GM13977 (cell line): ENCODE measurements at regions not wholly inside any gene's neighbourhood (a gene's known extent, or its start where the extent isn't known, plus 50 kb on each side); places are given as distances from the start of the nearest gene placed in this dataset.

Source experiments
- DNase-seq: peaks from one replicate; pipeline ENCODE4 v3.0.0; 2012; ENCODE audit warnings: low spot score
- in situ Hi-C: fragments of 300-500 bp; cut with MboI; formaldehyde crosslinking; loops from one replicate; pipeline ENCODE4 v1.12.0; 2022; ENCODE audit warnings: low sequenced_read_pairs, low pct_unique_long_range_greater_than_20kb, mixed read lengths, inconsistent platforms; ENCODE audit not compliant: unreplicated experiment
- TF ChIP-seq, protein P1 (sequence below): IDR thresholded peaks from 2 replicates; pipeline ENCODE4 v1.5.1; 2012; ENCODE audit warnings: mild to moderate bottlenecking, control low read depth; ENCODE audit not compliant: insufficient read depth; ENCODE audit errors: extremely low read depth, missing control alignments

DNA sequence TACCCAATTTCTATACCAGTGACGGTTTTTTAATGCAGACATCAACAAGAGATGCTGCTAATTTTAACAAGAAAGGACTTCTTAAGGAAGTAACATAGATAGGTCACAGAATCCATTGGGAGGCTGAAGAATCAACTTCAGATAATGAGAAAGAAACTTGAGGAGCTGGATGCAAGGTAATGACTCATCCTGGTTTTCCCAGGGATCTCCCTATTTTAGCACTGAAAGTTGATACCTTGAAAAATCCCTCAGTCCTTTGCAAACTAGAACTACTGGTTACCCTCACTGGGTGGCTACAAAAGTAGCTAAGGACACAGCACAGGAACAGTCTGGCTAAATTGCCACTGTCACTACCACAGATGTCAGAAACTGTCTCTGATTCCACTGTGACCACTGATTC is 561.9 kb downstream of the FLRT2 start:
- in situ Hi-C loops = no loop called here

GRCh38 chr14:86088156-86088555 is 558.2 kb downstream of the FLRT2 start:
- in situ Hi-C loops = no loop called here
- no peak for DNase-seq
- TF ChIP-seq, protein P1, sequence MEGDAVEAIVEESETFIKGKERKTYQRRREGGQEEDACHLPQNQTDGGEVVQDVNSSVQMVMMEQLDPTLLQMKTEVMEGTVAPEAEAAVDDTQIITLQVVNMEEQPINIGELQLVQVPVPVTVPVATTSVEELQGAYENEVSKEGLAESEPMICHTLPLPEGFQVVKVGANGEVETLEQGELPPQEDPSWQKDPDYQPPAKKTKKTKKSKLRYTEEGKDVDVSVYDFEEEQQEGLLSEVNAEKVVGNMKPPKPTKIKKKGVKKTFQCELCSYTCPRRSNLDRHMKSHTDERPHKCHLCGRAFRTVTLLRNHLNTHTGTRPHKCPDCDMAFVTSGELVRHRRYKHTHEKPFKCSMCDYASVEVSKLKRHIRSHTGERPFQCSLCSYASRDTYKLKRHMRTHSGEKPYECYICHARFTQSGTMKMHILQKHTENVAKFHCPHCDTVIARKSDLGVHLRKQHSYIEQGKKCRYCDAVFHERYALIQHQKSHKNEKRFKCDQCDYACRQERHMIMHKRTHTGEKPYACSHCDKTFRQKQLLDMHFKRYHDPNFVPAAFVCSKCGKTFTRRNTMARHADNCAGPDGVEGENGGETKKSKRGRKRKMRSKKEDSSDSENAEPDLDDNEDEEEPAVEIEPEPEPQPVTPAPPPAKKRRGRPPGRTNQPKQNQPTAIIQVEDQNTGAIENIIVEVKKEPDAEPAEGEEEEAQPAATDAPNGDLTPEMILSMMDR = no peak

More for the DNA sequence above, 561.9 kb downstream of the FLRT2 start:
- no peak for DNase-seq
- TF ChIP-seq, protein P1 = no peak

DNA sequence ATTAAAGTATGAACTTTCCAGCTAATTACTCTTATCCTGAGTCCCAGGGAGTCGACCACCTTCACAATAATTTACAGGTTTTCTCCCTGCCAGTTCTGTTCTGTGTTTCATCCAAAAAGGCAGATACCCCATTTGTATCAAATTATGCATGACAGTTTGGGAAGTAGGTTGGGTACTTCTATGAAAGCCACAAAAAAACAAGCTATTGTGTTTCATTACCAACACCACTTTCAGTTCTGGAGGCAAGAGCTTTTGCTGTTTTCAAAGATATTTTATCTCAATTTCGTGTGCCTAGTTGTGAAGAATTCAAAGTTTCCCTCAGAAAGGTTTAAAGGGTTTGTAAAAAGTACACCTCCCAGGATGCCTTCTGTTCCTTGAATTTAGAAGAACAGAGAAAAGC is 557.4 kb downstream of the FLRT2 start:
- no peak for DNase-seq
- in situ Hi-C loops = no loop called here
- TF ChIP-seq, protein P1 = no peak

- in situ Hi-C loops = no loop called here
- DNase-seq = no peak
Measured at GRCh38 chr14:86086962-86087361, 557.0 kb downstream of the FLRT2 start.

GRCh38 chr14:86084097-86084496 is 554.2 kb downstream of the FLRT2 start:
- TF ChIP-seq, protein P1 = no peak
- DNase-seq = no peak
- in situ Hi-C loops = no loop called here

More at GRCh38 chr14:86086962-86087361, 557.0 kb downstream of the FLRT2 start:
- TF ChIP-seq, protein P1 = no peak

- TF ChIP-seq, protein P1 = no peak
- in situ Hi-C loops = no loop called here
- DNase-seq = no peak
Measured at GRCh38 chr14:86083616-86084015, 553.7 kb downstream of the FLRT2 start.

GRCh38 chr14:86072116-86072894 is 542.4 kb downstream of the FLRT2 start:
- no peak for DNase-seq
- in situ Hi-C loops = no loop called here
- TF ChIP-seq, protein P1 = no peak
